HEK293T (cell line): ENCODE measurements at regions not wholly inside any gene's neighbourhood (a gene's known extent, or its start where the extent isn't known, plus 50 kb on each side); places are given as distances from the start of the nearest gene placed in this dataset.

Experiments used
- CTCF ChIA-PET: fragments of 350-600 bp; formaldehyde crosslinking; extraction: SDS; loops from one replicate; lab custom pipeline; 2021; ENCODE audit warnings: antibody characterized with exemption, inconsistent platforms; lab: Yijun Ruan, JAX
- POLR2A ChIA-PET: fragments of 350-600 bp; formaldehyde crosslinking; extraction: SDS; loops from one replicate; lab custom pipeline; 2020; ENCODE audit warnings: antibody characterized with exemption, inconsistent platforms; lab: Yijun Ruan, JAX
- DNase-seq: peaks from one replicate; pipeline ENCODE4 v3.0.0; 2012; ENCODE audit warnings: mixed read lengths; ENCODE audit errors: extremely low spot score
- ARNT ChIP-seq: fragments of 450-650 bp; IDR thresholded peaks from 2 replicates; pipeline ENCODE4 v1.6.1; 2017; ENCODE audit warnings: mild to moderate bottlenecking
- BHLHE40 ChIP-seq: fragments of 450-650 bp; IDR thresholded peaks from 2 replicates; pipeline ENCODE4 v1.6.1; 2016; ENCODE audit warnings: mild to moderate bottlenecking, moderate library complexity, borderline replicate concordance
- CTBP1 ChIP-seq: fragments of 450-650 bp; IDR thresholded peaks from 2 replicates; pipeline ENCODE4 v1.6.1; 2016; ENCODE audit warnings: borderline replicate concordance
- ELF4 ChIP-seq: fragments of 450-650 bp; IDR thresholded peaks from 2 replicates; pipeline ENCODE4 v1.6.1; 2017; ENCODE audit warnings: antibody characterized with exemption
- FOXA1 ChIP-seq: fragments of 450-650 bp; IDR thresholded peaks from 2 replicates; pipeline ENCODE4 v1.6.1; 2016; ENCODE audit warnings: mild to moderate bottlenecking
- FOXK2 ChIP-seq: fragments of 450-650 bp; IDR thresholded peaks from 2 replicates; pipeline ENCODE4 v1.6.1; 2016; ENCODE audit warnings: mild to moderate bottlenecking
- FOXM1 ChIP-seq: fragments of 450-650 bp; IDR thresholded peaks from 2 replicates; pipeline ENCODE4 v1.6.1; 2017; ENCODE audit warnings: mild to moderate bottlenecking, borderline replicate concordance
- HDGF ChIP-seq: fragments of 450-650 bp; IDR thresholded peaks from 2 replicates; pipeline ENCODE4 v1.6.1; 2017; ENCODE audit warnings: antibody characterized with exemption, borderline replicate concordance
- L3MBTL2 ChIP-seq: fragments of 450-650 bp; conservative IDR thresholded peaks from 2 replicates; pipeline ENCODE4 v1.6.1; 2016; ENCODE audit warnings: mild to moderate bottlenecking
- LEF1 ChIP-seq: fragments of 450-650 bp; IDR thresholded peaks from 2 replicates; pipeline ENCODE4 v1.6.1; 2017; ENCODE audit warnings: mild to moderate bottlenecking, borderline replicate concordance
- NFRKB ChIP-seq: fragments of 450-650 bp; IDR thresholded peaks from 2 replicates; pipeline ENCODE4 v1.6.1; 2016; ENCODE audit warnings: mild to moderate bottlenecking, moderate library complexity
- SP1 ChIP-seq: fragments of 450-650 bp; IDR thresholded peaks from 2 replicates; pipeline ENCODE4 v1.6.1; 2017
- SUZ12 ChIP-seq: fragments of 450-650 bp; IDR thresholded peaks from 2 replicates; pipeline ENCODE4 v1.6.1; 2016; ENCODE audit warnings: mild to moderate bottlenecking
- TARDBP ChIP-seq: fragments of 450-650 bp; IDR thresholded peaks from 2 replicates; pipeline ENCODE4 v1.6.1; 2016
- ZNF384 ChIP-seq: fragments of 450-650 bp; IDR thresholded peaks from 2 replicates; pipeline ENCODE4 v1.6.1; 2016
- TF ChIP-seq, protein P1 (sequence below): fragments of 450-650 bp; IDR thresholded peaks from 2 replicates; pipeline ENCODE4 v1.6.1; 2016

DNA sequence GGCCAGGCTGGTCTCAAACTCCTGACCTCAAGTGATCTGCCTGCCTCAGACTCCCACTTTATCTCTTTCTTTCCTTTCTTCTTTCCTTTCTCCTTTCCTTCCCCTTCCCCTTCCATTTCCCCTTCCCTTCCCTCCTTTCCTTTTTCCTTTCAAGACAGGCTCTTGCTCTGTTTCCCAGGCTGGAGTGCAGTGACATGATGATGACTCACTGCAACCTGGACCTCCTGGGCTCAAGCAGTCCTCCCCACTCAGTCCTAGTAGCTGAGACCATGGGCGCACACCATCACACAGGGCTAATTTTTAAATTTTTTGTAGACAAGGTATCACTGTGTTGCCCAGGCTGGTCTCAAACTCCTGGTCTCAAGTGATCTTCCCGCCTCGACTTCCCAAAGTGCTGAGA, 377.6 kb upstream of the ZFP64 start:
- CTCF ChIA-PET: no interaction called here
- no peak for DNase-seq
- TF ChIP-seq, protein P1, sequence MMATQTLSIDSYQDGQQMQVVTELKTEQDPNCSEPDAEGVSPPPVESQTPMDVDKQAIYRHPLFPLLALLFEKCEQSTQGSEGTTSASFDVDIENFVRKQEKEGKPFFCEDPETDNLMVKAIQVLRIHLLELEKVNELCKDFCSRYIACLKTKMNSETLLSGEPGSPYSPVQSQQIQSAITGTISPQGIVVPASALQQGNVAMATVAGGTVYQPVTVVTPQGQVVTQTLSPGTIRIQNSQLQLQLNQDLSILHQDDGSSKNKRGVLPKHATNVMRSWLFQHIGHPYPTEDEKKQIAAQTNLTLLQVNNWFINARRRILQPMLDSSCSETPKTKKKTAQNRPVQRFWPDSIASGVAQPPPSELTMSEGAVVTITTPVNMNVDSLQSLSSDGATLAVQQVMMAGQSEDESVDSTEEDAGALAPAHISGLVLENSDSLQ: no peak
- no peak for TF ChIP-seq CTBP1
- TF ChIP-seq SUZ12: no peak
- TF ChIP-seq HDGF: no peak
- no peak for TF ChIP-seq TARDBP
- TF ChIP-seq SP1: no peak
- TF ChIP-seq ARNT: no peak
- no peak for TF ChIP-seq L3MBTL2
- TF ChIP-seq FOXA1: no peak
- no peak for TF ChIP-seq BHLHE40
- TF ChIP-seq LEF1: no peak
- TF ChIP-seq FOXK2: no peak
- TF ChIP-seq NFRKB: no peak
- TF ChIP-seq FOXM1: no peak
- TF ChIP-seq ZNF384: no peak
- POLR2A ChIA-PET: no interaction called here

DNA sequence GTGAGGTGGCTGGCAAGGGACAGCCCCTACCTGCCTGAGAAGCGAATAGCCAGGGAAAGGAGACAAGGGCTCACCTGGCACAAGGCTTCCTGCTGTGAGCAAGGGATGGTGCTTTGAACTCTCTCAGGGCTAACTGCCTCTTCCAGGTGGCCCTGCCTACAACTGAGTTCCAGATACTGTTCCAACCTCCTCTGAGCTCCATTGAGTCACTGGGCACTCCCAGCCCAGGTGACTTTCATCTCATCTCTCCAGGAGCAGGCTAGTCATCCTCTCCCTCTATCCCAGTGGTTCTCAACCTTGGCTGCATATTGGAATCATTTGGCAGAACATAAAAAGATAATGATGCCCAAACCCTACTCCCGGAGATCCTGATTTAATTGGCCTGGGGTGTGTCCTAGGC, 374.0 kb upstream of the ZFP64 start:
- no peak for TF ChIP-seq ELF4
- TF ChIP-seq BHLHE40: no peak
- no peak for TF ChIP-seq TARDBP
- TF ChIP-seq SP1: no peak
- no peak for TF ChIP-seq L3MBTL2
- TF ChIP-seq FOXA1: no peak
- TF ChIP-seq CTBP1: no peak
- no peak for TF ChIP-seq FOXK2
- no peak for TF ChIP-seq ARNT
- no peak for TF ChIP-seq NFRKB
- no peak for TF ChIP-seq SUZ12
- TF ChIP-seq LEF1: no peak
- no peak for TF ChIP-seq ZNF384
- TF ChIP-seq FOXM1: no peak
- TF ChIP-seq, protein P1: no peak
- no peak for TF ChIP-seq HDGF
- CTCF ChIA-PET: no interaction called here
- POLR2A ChIA-PET: no interaction called here
- DNase-seq: no peak

DNA sequence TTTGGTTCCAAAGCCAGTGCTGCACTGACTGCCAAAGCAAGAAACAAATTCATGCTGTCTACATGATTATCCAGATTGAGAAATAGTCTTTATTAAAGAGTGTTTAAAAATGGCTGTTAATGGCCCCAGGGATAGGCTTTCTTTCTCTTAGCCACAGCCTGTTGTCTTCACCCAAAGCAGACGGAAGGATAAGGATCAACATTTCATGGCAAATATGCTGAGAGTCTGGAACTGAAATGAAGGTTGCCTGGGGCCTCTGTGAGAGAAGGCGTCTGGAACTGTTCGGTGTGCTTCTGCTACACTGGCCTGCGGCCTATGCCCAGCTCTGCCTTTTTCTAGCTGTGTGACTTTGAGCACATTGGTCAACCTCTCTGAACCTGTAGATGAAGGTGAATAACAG, 373.0 kb upstream of the ZFP64 start:
- POLR2A ChIA-PET: no interaction called here
- no peak for DNase-seq
- TF ChIP-seq ELF4 (no peak), BHLHE40 (no peak), FOXM1 (no peak), ZNF384 (no peak), LEF1 (no peak), CTBP1 (no peak), TARDBP (no peak), FOXK2 (no peak), ARNT (no peak)
- TF ChIP-seq, protein P1: no peak
- CTCF ChIA-PET: no interaction called here

DNA sequence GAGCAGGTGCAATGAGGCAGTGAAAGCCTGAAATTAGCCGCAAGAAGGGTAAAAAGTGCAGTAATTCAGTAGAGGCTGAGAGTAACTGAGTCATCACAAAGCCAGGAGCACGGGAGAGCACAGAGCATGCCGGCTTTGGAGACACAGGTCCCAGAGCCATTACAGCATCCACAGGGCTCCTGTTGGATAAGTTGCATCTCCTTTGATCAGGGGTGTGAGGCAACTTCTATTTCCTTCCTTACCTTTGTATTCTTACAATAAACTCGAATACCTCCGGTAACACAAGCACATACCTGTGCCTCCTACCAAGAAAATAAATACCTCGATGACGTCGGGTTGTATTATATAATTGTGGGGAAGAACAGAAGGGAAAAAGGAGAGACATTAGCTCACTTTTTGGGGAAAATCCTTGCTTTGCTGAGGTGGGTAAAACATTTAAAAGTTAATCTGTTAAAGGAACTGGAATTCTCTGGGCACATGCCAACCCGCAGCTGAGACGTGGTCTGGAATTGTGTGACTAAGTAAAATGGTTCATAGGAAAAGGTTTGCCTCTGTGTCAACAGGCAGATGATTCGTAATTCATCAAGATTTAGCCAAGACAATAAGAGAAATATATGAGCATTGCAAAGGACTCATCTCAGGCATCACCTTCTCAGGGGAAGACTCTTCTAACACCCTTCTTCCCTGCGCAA, 360.7 kb upstream of the ZFP64 start:
- no peak for TF ChIP-seq ARNT
- no peak for TF ChIP-seq BHLHE40
- no peak for TF ChIP-seq FOXA1
- TF ChIP-seq FOXM1: no peak
- no peak for TF ChIP-seq SUZ12
- no peak for TF ChIP-seq TARDBP
- TF ChIP-seq ELF4: no peak
- no peak for TF ChIP-seq L3MBTL2
- ChIA-PET POLR2A (no interaction called here), CTCF (no interaction called here)
- no peak for DNase-seq

DNA sequence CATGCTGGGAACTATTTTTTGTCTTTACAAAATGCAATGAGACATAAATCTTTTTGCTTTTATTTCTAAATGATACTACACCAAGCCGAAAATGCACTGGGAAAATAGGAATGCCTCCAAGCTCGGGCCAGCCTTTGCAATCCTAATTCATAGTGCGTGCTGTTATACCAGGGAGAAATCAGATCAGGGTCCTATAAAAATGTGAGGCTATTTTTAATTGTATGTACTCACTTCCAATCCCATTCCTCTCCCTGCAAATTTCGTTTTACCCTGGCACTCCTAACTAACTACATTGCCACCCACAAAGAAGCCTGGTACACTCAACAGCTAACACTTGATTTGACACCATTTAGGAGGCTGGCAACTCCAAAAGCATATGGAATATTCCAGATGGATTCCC, 350.6 kb upstream of the ZFP64 start:
- TF ChIP-seq SP1 (no peak), FOXA1 (no peak), HDGF (no peak), CTBP1 (no peak), SUZ12 (no peak), LEF1 (no peak), L3MBTL2 (no peak), FOXM1 (no peak), ARNT (no peak), BHLHE40 (no peak), FOXK2 (no peak), NFRKB (no peak), TARDBP (no peak), ELF4 (no peak), ZNF384 (no peak)
- TF ChIP-seq, protein P1: no peak
- ChIA-PET CTCF (no interaction called here), POLR2A (no interaction called here)

More for the DNA sequence above, 350.6 kb upstream of the ZFP64 start:
- DNase-seq: no peak
